ENCODE measurements at regions not wholly inside any gene's neighbourhood (a gene's known extent, or its start where the extent isn't known, plus 50 kb on each side); places are given as distances from the start of the nearest gene placed in this dataset.
"Not testable (repeated sequence)": the region's sequence is repeated elsewhere in the genome, so short reads cannot be mapped to it uniquely, and the experiment has no call there.

- no peak for DNase-seq
Observed at GRCh38 chr2:129478902-129479517, 500.5 kb upstream of the RAB6C start.

- DNase-seq, result no peak
Observed at GRCh38 chr2:129479892-129480291, 499.6 kb upstream of the RAB6C start.

- no peak for DNase-seq
Observed at GRCh38 chr2:129480790-129481189, 498.7 kb upstream of the RAB6C start.

GRCh38 chr2:129481306-129482219, 497.9 kb upstream of the RAB6C start:
- DNase-seq, result no peak

GRCh38 chr2:129482626-129483025, 496.8 kb upstream of the RAB6C start:
- no peak for DNase-seq

- DNase-seq, result no peak
Observed at GRCh38 chr2:129483366-129483765, 496.1 kb upstream of the RAB6C start.

- DNase-seq, result no peak
Observed at GRCh38 chr2:129484999-129485897, 494.2 kb upstream of the RAB6C start.

GRCh38 chr2:129488376-129488775, 491.1 kb upstream of the RAB6C start:
- DNase-seq, result no peak

- DNase-seq, result no peak
Observed at GRCh38 chr2:129490641-129491040, 488.8 kb upstream of the RAB6C start.

GRCh38 chr2:129491308-129491707, 488.2 kb upstream of the RAB6C start:
- no peak for DNase-seq

GRCh38 chr2:129492548-129492947, 486.9 kb upstream of the RAB6C start:
- no peak for DNase-seq

- DNase-seq, result no peak
Observed at GRCh38 chr2:129499747-129500146, 479.7 kb upstream of the RAB6C start.

- no peak for DNase-seq
Observed at GRCh38 chr2:129502781-129503180, 476.7 kb upstream of the RAB6C start.

GRCh38 chr2:129504646-129505045, 474.8 kb upstream of the RAB6C start:
- no peak for DNase-seq

GRCh38 chr2:129518937-129519336, 460.5 kb upstream of the RAB6C start:
- DNase-seq, result no peak

GRCh38 chr2:129532158-129532557, 447.3 kb upstream of the RAB6C start:
- DNase-seq, result not testable (repeated sequence)

GRCh38 chr2:129548880-129549279, 430.6 kb upstream of the RAB6C start:
- DNase-seq, result no peak

GRCh38 chr2:129550536-129550935, 428.9 kb upstream of the RAB6C start:
- DNase-seq, result no peak

GRCh38 chr2:129554373-129554772, 425.1 kb upstream of the RAB6C start:
- no peak for DNase-seq

GRCh38 chr2:129559101-129559500, 420.4 kb upstream of the RAB6C start:
- DNase-seq, result no peak

- DNase-seq, result no peak
Observed at GRCh38 chr2:129565551-129566109, 413.8 kb upstream of the RAB6C start.

GRCh38 chr2:129570812-129571211, 408.7 kb upstream of the RAB6C start:
- DNase-seq, result not testable (repeated sequence)

- no peak for DNase-seq
Observed at GRCh38 chr2:129575431-129575830, 404.0 kb upstream of the RAB6C start.

Data from CD4-positive, alpha-beta T cell treated with Interleukin-12 subunit alpha and Interleukin-12 subunit beta, for 1 hour (primary cell).